ENCODE measurements at regions not wholly inside any gene's neighbourhood (a gene's known extent, or its start where the extent isn't known, plus 50 kb on each side); places are given as distances from the start of the nearest gene placed in this dataset.
"Not testable (repeated sequence)": the region's sequence is repeated elsewhere in the genome, so short reads cannot be mapped to it uniquely, and the experiment has no call there.

DNA sequence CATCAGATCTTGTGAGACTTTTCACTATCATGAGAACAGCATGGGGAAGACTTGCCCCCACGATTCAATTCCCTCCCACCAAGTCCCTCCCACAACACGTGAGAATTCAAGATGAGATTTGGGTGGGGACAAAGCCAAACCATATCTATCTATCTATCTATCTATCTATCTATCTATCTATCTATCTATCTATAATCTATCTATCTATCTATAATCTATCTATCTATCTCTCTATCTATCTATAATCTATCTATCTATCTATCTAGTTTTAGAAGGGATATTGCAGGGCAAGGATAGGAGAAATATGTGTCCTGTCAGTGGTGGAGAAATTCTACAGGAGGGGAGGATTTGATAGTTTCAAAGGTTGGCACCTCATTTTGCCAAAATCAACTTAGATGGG is 279.8 kb upstream of the PROK2 start:
- TF ChIP-seq, protein P1, sequence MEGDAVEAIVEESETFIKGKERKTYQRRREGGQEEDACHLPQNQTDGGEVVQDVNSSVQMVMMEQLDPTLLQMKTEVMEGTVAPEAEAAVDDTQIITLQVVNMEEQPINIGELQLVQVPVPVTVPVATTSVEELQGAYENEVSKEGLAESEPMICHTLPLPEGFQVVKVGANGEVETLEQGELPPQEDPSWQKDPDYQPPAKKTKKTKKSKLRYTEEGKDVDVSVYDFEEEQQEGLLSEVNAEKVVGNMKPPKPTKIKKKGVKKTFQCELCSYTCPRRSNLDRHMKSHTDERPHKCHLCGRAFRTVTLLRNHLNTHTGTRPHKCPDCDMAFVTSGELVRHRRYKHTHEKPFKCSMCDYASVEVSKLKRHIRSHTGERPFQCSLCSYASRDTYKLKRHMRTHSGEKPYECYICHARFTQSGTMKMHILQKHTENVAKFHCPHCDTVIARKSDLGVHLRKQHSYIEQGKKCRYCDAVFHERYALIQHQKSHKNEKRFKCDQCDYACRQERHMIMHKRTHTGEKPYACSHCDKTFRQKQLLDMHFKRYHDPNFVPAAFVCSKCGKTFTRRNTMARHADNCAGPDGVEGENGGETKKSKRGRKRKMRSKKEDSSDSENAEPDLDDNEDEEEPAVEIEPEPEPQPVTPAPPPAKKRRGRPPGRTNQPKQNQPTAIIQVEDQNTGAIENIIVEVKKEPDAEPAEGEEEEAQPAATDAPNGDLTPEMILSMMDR (IDR thresholded peaks at IDR 0.05; ENCODE audit: poor library complexity): not testable (repeated sequence)
- TF ChIP-seq EZH2 (IDR thresholded peaks at IDR 0.05; ENCODE audit: borderline replicate concordance): not testable (repeated sequence)

Measured in hepatocyte (in vitro differentiated cells).